HAP-1 (cell line): ENCODE measurements at regions not wholly inside any gene's neighbourhood (a gene's known extent, or its start where the extent isn't known, plus 50 kb on each side); places are given as distances from the start of the nearest gene placed in this dataset.

Experiments used
- DNase-seq, 2 experiments: peaks; one replicate each; pipeline ENCODE4 v3.0.0-alpha.2; 2016 to 2020; ENCODE audit warnings: low spot score in 2 of 2
- H3K27me3 ChIP-seq: fragments of 250-450 bp; sonication (Bioruptor Pico); 2 replicates; pipeline ENCODE4 v1.5.1; 2020; ENCODE audit warnings: low read depth, mild to moderate bottlenecking, moderate library complexity
- H3K36me3 ChIP-seq: fragments of 250-450 bp; sonication (Bioruptor Pico); replicated peaks from 2 replicates; pipeline ENCODE4 v1.5.1; 2020; ENCODE audit warnings: mild to moderate bottlenecking
- H3K4me1 ChIP-seq: fragments of 250-450 bp; sonication (Bioruptor Pico); 2 replicates; pipeline ENCODE4 v1.5.1; 2020; ENCODE audit warnings: mild to moderate bottlenecking
- H3K4me3 ChIP-seq: fragments of 250-450 bp; sonication (Bioruptor Pico); 2 replicates; pipeline ENCODE4 v1.5.1; 2020; ENCODE audit warnings: mild to moderate bottlenecking, moderate library complexity
- H3K9me3 ChIP-seq: fragments of 250-450 bp; sonication (Bioruptor Pico); 2 replicates; pipeline ENCODE4 v1.5.1; 2020; ENCODE audit warnings: mild to moderate bottlenecking, moderate library complexity
- in situ Hi-C: fragments of 300-500 bp; cut with MboI; formaldehyde crosslinking; loops from 3 replicates; pipeline ENCODE4 v1.14.3; 2020; ENCODE audit warnings: low sequenced_read_pairs, inconsistent platforms, mixed read lengths

GRCh38 chr1:3954170-3955169 is 54.4 kb upstream of the C1orf174 start:
- no peaks in the 10 kb centered on the region for H3K27me3 ChIP-seq
- no peak for DNase-seq
- in situ Hi-C loops, result no loop called here

GRCh38 chr1:3955196-3955772 is 55.2 kb upstream of the C1orf174 start:
- H3K27me3 ChIP-seq, result 0 out of 2 replicates have a peak, but pooled peaks cover 2% of the 10 kb centered on the region
- in situ Hi-C loops, result no loop called here
- no peaks in the 10 kb centered on the region for H3K36me3 ChIP-seq
- H3K4me1 ChIP-seq, result no peaks in the 10 kb centered on the region
- no peak for DNase-seq
- no peak overlapping the region for H3K4me3 ChIP-seq
- no peaks in the 10 kb centered on the region for H3K9me3 ChIP-seq

More at GRCh38 chr1:3954170-3955169, 54.4 kb upstream of the C1orf174 start:
- H3K4me3 ChIP-seq, result no peak overlapping the region
- no peaks in the 10 kb centered on the region for H3K4me1 ChIP-seq
- H3K36me3 ChIP-seq, result no peaks in the 10 kb centered on the region
- H3K9me3 ChIP-seq, result no peaks in the 10 kb centered on the region

- Histone ChIP-seq H3K4me1 (no peaks in the 10 kb centered on the region), H3K9me3 (no peaks in the 10 kb centered on the region), H3K27me3 (0 out of 2 replicates have a peak, but pooled peaks cover 2% of the 10 kb centered on the region), H3K36me3 (no peaks in the 10 kb centered on the region), H3K4me3 (no peak overlapping the region)
- in situ Hi-C loops, result no loop called here
- no peak for DNase-seq
Observed at GRCh38 chr1:3956527-3957170, 56.6 kb upstream of the C1orf174 start.

DNA sequence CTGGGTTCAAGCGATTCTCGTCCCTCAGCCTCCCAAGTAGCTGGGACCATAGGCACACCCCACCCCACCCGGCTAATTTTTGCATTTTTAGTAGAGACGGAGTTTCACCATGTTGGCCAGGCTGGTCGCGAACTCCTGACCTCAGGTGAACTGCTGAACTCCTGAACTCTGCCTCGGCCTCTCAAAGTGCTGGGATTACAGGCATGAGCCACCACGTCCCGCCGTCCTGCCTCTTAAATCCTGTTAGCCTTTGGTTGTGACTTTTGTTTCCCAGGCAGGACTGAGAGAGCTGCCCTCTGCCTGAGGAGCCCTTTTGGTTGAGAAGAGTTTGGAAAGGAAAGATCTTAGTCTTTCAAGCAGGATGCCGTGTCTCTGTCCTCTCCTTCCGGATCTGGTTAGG is 59.3 kb upstream of the C1orf174 start:
- no peak for DNase-seq
- Histone ChIP-seq H3K4me1 (no peaks in the 10 kb centered on the region), H3K27me3 (0 out of 2 replicates have a peak, but pooled peaks cover 2% of the 10 kb centered on the region), H3K36me3 (no peaks in the 10 kb centered on the region), H3K9me3 (no peaks in the 10 kb centered on the region), H3K4me3 (no peak overlapping the region)
- in situ Hi-C loops, result no loop called here

DNA sequence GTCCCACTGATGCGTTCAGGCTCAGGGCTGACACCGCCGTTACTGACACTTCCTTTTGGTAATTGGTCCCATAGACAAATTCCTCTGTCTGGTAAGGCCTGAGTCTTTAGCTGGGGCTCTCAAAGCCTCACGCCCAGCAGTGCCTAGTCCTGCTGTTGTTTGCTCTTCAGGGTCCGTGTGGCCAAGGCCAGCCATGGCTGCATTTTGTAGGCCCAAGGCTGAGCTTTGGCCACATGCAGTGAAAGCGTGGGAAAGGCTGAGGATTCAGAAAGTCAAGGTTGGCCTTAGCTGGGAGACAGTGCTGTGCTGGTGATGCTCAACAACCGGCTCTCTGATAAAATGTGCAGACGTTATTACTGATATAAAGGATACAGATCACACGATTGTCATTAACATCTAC is 63.5 kb upstream of the C1orf174 start:
- Histone ChIP-seq H3K9me3 (no peaks in the 10 kb centered on the region), H3K4me1 (no peaks in the 10 kb centered on the region), H3K36me3 (no peaks in the 10 kb centered on the region), H3K4me3 (no peak overlapping the region), H3K27me3 (0 out of 2 replicates have a peak, but pooled peaks cover 2% of the 10 kb centered on the region)
- no peak for DNase-seq
- in situ Hi-C loops, result no loop called here

- in situ Hi-C loops, result no loop called here
- no peak overlapping the region for H3K4me3 ChIP-seq
- no peaks in the 10 kb centered on the region for H3K36me3 ChIP-seq
- no peak for DNase-seq
- H3K27me3 ChIP-seq, result no peaks in the 10 kb centered on the region
- H3K4me1 ChIP-seq, result no peaks in the 10 kb centered on the region
- no peaks in the 10 kb centered on the region for H3K9me3 ChIP-seq
Observed at GRCh38 chr1:3965693-3966092, 65.6 kb upstream of the C1orf174 start.

GRCh38 chr1:3968851-3969250 is 68.8 kb upstream of the C1orf174 start:
- peak in 1 of 2 experiments; percentile 48 for DNase-seq
- Histone ChIP-seq H3K36me3 (no peaks in the 10 kb centered on the region), H3K4me1 (no peaks in the 10 kb centered on the region), H3K27me3 (no peaks in the 10 kb centered on the region), H3K9me3 (no peaks in the 10 kb centered on the region), H3K4me3 (no peak overlapping the region)
- in situ Hi-C loops, result no loop called here

DNA sequence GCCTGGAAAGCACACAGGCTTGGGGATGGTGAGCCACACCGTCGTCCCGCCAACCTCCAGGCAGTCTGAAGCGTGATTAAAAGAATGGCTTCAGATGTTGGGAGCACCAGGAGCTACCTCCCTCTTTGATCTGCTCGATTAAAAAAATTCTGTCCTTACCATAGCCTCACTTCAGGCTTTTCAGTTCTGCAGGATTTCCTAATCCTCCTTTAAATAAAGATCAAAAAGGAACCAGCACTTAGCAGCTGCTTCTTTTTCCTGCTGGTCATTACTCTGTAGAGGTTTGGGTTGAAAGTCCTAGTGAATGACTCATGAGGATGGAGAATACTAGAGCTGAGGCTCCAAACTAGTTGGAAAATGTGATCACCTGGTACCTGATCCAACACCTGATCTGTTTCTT is 71.9 kb upstream of the C1orf174 start:
- no peak for DNase-seq
- H3K4me1 ChIP-seq, result no peaks in the 10 kb centered on the region
- H3K27me3 ChIP-seq, result no peaks in the 10 kb centered on the region
- in situ Hi-C loops, result no loop called here
- no peaks in the 10 kb centered on the region for H3K36me3 ChIP-seq
- no peak overlapping the region for H3K4me3 ChIP-seq
- no peaks in the 10 kb centered on the region for H3K9me3 ChIP-seq

- in situ Hi-C loops, result no loop called here
- Histone ChIP-seq H3K27me3 (no peaks in the 10 kb centered on the region), H3K36me3 (no peaks in the 10 kb centered on the region), H3K9me3 (no peaks in the 10 kb centered on the region), H3K4me1 (no peaks in the 10 kb centered on the region), H3K4me3 (no peak overlapping the region)
- no peak for DNase-seq
Observed at GRCh38 chr1:3975903-3976630, 76.0 kb upstream of the C1orf174 start.

DNA sequence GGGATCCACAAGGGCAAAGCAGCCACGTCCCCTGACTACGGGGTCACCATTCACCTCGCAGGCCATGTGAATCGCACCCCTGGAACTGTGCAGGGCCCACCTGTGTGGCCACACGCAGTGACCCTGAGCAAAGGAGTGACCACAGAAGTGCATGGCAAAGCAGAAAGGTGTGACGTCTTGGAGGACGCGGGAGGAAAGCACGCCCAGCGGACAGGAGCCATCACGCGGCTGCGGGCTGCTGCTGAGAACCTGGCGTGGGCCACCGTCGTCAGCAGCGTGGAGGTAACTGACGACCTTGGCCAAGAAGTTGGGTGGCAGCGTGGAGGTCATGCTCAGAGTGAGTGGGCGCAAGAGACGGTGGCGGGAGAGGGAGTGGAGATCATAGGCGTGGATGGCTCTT is 76.7 kb upstream of the C1orf174 start:
- in situ Hi-C loops, result no loop called here
- no peak overlapping the region for H3K4me3 ChIP-seq
- H3K36me3 ChIP-seq, result no peaks in the 10 kb centered on the region
- no peaks in the 10 kb centered on the region for H3K4me1 ChIP-seq
- no peak for DNase-seq
- no peaks in the 10 kb centered on the region for H3K9me3 ChIP-seq
- no peaks in the 10 kb centered on the region for H3K27me3 ChIP-seq

- Histone ChIP-seq H3K4me1 (no peaks in the 10 kb centered on the region), H3K36me3 (no peaks in the 10 kb centered on the region), H3K4me3 (no peak overlapping the region), H3K9me3 (no peaks in the 10 kb centered on the region), H3K27me3 (peaks cover 14% of the 10 kb centered on the region)
- in situ Hi-C loops, result no loop called here
- no peak for DNase-seq
Observed at GRCh38 chr1:3978196-3978989, 78.3 kb upstream of the C1orf174 start.

DNA sequence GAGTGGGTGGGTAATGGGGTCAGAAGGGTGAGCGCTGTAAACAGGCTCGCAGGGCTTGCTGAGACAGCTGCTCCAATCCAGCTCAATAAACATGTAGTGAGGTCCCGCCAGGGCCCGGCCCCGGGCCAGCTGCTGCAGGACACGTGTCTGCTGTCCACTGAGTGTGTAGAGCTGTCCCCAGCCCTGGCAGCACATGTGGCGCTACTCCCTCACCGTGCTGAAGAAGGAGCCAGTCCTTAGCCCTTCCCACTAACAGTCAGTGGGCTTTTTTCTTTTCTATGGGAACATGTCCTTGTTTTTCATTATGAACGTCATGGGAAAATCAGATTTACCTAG is 78.9 kb upstream of the C1orf174 start:
- in situ Hi-C loops, result no loop called here
- no peak for DNase-seq
- H3K4me1 ChIP-seq, result no peaks in the 10 kb centered on the region
- no peaks in the 10 kb centered on the region for H3K9me3 ChIP-seq
- no peak overlapping the region for H3K4me3 ChIP-seq
- H3K36me3 ChIP-seq, result no peaks in the 10 kb centered on the region
- peaks cover 19% of the 10 kb centered on the region for H3K27me3 ChIP-seq

GRCh38 chr1:3981261-3981660 is 81.2 kb upstream of the C1orf174 start:
- no peak for DNase-seq
- Histone ChIP-seq H3K4me3 (no peak overlapping the region), H3K4me1 (no peaks in the 10 kb centered on the region), H3K9me3 (no peaks in the 10 kb centered on the region), H3K36me3 (no peaks in the 10 kb centered on the region), H3K27me3 (peaks cover 19% of the 10 kb centered on the region)
- in situ Hi-C loops, result no loop called here
